ENCODE measurements at regions not wholly inside any gene's neighbourhood (a gene's known extent, or its start where the extent isn't known, plus 50 kb on each side); places are given as distances from the start of the nearest gene placed in this dataset.
A peak's percentile ranks its signal among the peaks of the same experiment; 100 is the strongest.

- no peak for DNase-seq
Observed at GRCh38 chr5:52419357-52419756, 368.4 kb upstream of the ITGA1 start.

- no peak for DNase-seq
Observed at GRCh38 chr5:52427615-52428014, 360.1 kb upstream of the ITGA1 start.

DNA sequence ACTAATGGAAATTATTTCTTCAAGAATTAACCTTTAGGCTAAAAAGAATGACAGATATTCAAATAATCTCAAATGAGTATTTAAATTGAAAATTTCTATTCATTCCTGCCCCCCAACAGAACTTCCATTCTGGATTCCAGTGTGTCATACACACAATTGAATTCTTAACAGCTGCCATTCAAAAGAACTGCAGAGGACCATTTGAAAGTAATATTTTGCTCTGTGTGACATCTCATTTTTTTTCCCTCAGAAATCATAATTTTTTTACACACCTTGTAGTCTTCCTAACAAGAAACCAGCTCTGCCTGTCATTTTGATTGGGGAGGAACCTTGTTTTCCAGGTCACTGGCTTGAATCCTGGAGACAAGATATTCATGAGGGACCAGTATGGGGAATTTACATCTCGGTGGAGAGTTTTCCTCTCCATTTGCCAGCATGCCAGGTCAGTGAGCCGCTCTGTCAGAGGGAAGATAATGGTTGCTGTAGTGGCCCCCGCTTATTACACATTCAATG lies 358.7 kb upstream of the ITGA1 start:
- DNase-seq, result no peak

- DNase-seq, result no peak
Observed at GRCh38 chr5:52441768-52442167, 345.9 kb upstream of the ITGA1 start.

DNA sequence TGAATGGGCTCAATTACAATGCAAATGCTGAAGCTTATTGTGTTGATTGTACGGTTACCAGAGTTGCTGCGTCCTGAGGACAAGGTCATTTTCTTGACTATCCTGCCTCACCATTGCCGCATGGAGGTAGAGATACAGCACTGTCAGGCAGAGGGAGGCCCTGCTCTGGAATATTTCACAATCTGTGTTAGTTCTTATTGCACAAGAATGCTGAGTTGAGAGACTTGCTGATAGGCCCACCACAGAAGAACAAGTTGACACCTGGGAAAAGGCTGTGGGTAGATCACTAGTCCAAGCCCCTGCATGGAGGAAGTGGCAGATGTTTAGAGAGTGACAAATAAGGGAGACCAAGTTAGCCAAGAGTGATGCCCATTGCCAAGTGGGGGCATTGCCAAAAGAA lies 344.5 kb upstream of the ITGA1 start:
- no peak for DNase-seq

DNA sequence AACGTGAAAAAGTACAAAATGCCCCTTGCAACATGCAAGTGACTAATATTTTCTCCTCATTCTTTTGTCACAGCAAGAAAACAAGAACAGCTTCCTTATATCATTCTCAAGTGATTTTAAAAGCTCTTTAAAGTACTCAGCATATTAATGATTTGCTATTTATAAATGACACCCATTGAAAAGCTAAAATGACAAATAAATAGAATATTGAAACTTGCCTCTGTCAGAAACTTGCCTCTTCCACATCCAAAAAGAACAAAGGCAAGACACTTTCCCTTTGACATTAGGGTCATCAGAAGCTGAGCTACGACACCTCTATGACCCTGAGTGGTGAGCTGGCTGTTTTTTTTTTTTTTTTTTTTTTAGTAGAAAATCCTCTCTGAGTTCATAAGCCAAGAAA lies 339.6 kb upstream of the ITGA1 start:
- peak; percentile 26 for DNase-seq

GRCh38 chr5:52449516-52449915 lies 338.2 kb upstream of the ITGA1 start:
- DNase-seq, result no peak

DNA sequence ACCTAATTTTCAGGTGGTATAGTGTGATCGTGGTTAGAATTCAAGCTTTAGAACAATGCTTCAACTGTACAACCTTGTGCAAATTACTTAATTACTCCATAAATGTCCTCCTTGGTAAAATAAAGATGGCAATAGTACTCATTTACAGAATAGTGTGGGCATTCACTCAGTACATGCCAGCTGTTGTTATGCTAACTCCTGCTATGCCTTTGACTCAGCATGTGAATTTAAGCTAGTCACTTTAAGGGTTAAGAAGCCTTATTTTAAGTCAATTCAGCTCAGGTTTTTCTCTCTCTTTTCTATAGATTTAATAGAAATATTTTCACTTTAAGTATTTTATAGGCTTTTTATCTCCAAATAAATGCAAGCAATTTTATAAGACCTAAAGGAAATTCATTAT lies 335.6 kb upstream of the ITGA1 start:
- no peak for DNase-seq

DNA sequence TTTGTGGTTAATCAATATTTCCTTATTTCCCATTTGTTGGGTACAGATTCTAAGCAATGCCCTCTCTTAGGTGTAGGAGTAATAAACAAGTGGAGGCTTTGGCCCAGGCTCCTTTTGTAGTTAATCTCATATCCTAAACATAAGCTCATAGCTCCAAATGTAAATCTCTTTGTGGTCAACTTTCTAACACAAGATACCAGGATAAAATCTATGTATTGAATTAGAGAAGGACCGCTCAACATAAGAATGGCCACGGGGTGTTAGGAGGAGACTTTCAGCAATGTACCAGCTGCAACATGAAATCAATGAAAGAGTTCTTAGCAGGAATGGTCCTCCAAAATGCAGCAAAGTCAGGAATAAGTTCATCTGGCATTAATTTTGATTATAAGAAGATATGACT lies 334.5 kb upstream of the ITGA1 start:
- DNase-seq, result no peak

DNA sequence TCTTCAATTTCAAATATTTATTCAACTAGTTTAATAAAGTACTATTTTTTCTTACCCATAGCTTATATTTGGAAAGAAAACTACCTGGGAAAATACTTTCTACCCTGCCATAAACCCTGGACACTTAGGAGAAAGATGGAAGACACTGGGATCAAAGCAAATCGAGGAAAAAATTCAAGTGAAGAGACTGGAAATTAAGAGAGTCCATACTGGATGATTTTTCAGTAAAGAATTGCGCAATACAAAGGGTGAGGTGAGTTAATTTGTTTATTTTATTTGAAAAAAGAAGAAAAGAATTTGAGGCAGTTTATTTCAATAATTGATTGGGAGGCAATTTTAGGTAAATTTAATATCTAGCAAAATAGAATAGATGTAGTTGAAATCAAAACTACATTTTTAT lies 331.8 kb upstream of the ITGA1 start:
- no peak for DNase-seq

GRCh38 chr5:52457810-52458209 lies 329.9 kb upstream of the ITGA1 start:
- no peak for DNase-seq

GRCh38 chr5:52466113-52466512 lies 321.6 kb upstream of the ITGA1 start:
- DNase-seq, result peak; percentile 76

GRCh38 chr5:52466749-52467520 lies 320.8 kb upstream of the ITGA1 start:
- no peak for DNase-seq

DNA sequence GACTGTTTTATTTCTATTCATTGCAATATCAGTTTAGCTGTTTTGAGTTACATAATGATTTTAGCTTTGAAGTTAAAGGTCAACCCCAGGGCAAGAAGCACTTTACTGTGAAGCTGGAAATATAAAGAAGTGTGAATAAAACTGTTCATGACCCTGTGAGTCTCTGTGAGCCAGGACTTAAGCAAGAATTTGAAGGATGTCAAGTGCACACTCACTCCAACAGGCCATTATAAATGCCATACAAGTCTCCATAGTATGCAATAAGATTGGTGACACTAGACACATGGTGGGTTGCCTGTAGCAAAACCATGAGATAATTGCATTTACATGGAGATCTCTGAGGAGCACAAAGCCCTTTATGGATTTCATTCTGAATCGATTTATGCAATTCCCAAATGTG lies 318.7 kb upstream of the ITGA1 start:
- no peak for DNase-seq

- DNase-seq, result no peak
Observed at GRCh38 chr5:52469420-52469819, 318.3 kb upstream of the ITGA1 start.

GRCh38 chr5:52469835-52470234 lies 317.9 kb upstream of the ITGA1 start:
- no peak for DNase-seq

- no peak for DNase-seq
Observed at GRCh38 chr5:52476346-52476745, 311.4 kb upstream of the ITGA1 start.

DNA sequence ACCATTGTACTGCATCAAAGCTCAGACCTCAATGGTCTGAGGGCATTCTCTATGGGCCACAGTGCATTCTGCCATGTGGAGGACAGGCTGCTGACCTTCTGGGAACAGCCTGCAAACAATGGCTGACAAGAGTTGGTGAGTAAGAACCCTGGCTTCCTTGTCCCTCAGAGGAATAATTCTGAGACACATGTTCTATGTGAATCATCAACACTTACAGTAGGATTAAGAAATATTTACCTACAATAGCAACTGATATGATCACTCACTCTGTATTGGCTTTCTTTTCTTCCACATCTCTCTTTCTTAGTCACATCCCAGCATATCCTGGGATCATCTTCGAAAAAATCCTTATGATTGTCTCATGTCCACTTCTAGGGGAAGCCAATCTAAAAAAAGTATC lies 306.5 kb upstream of the ITGA1 start:
- DNase-seq, result no peak

DNA sequence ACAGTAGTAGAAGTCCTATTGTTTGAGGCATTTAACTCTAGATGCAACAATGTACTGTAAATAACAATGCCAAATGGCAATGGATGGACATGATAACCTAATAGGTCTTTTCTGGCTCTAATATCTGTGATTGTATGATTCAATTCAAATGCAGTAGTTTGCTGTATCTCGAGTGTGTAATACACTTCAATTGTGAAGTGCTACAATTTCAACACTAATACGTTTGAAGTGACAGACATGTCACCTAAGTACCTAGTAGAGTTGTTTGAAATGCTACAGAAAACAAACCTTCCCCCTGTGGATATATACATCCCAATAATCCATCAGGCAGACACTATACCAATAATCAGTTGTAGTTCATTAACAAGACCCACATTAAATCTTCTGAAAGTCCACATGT lies 305.9 kb upstream of the ITGA1 start:
- DNase-seq, result no peak

GRCh38 chr5:52491071-52491787 lies 296.5 kb upstream of the ITGA1 start:
- DNase-seq, result peak; percentile 98

DNA sequence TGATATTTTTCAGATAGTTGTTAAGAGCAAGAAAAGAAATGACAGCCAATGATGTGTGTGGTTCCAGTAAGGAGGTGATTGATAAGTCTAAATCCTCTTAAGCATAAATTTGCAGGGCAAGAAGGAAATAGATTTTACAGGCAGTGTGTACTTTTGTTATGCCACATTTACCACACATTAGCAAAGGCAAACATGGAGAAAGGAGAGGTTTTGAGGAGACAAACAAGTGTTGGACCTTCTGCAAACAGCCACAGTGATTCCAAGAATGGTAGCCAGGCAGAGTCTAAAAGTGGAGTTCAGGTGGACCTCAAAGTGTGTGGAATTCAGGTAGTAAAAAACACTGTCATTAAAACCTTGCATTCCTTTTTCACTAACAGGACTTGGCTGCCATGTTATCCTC lies 295.9 kb upstream of the ITGA1 start:
- peak; percentile 91 for DNase-seq

DNA sequence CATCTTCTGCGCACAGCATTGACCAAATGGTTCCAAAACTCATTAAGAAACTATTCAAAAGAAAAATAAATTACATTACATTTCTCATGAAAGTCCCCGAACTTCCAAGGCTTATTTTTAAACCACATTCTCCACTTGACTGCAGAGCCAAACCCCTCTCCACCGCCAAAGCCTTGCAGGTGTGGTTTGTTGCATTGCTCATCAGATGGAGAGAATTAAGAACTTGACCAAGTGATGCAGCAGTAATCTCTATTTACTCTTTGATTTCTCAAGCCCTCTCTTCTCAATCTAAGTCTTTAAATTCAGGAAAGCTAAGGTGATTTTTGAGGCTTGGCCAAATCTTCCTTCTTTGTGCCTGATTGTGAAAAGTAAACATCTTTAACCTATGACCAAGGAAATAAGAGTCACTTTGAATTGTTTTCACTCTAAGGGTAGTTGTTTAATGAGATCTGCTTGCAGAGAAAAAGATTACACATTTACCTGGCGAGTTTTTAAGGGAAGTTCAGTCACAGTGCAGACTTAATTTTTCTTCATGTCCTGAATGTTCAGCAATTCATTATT lies 290.5 kb upstream of the ITGA1 start:
- DNase-seq, result peak; percentile 94

- DNase-seq, result peak; percentile 47
Observed at GRCh38 chr5:52498607-52499006, 289.1 kb upstream of the ITGA1 start.

DNA sequence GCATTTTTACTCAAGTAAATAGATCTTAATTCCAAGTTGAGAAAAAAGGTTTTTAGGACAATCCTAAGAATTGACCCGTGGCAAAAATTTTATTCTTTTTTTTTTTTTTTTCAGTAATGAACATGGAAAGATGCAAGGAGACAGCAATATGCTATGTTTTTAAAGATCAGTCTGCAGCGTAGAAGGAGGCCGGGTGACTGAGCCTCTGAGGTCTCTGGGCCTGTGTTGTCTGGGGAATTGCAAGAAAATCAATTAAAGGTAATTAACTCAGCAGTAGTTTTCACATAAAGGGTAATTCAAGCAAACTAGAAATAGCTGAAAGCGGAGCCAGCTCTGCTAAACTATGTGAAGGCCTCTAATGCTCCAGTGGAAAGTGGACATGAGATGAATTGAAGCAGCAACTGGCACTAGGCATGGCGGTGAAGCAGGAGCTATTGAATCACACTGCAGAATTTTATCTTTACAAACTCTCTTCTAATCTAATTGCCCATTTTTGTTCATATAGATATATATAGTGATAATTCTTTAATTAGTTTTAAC lies 285.2 kb upstream of the ITGA1 start:
- DNase-seq, result peak; percentile 70

Measured in DMS79 (cell line).